ENCODE measurements at regions not wholly inside any gene's neighbourhood (a gene's known extent, or its start where the extent isn't known, plus 50 kb on each side); places are given as distances from the start of the nearest gene placed in this dataset.

GRCh38 chr9:117784996-117785395 is 80.8 kb downstream of the TLR4 start:
- TF ChIP-seq CTCF (conservative IDR thresholded peaks at IDR 0.05; ENCODE audit: low read length), result no peak
- no peak for TF ChIP-seq EZH2phosphoT487 (IDR thresholded peaks at IDR 0.05; ENCODE audit: borderline replicate concordance)
